ENCODE measurements at regions not wholly inside any gene's neighbourhood (a gene's known extent, or its start where the extent isn't known, plus 50 kb on each side); places are given as distances from the start of the nearest gene placed in this dataset.

GRCh38 chr14:27386391-27386790 is 788.6 kb upstream of the NOVA1 start:
- TF ChIP-seq CTCF (IDR thresholded peaks at IDR 0.05) = no peak
- no peak for TF ChIP-seq TCF7L2 (IDR thresholded peaks at IDR 0.05; ENCODE audit: low read depth, low read length)
- no peak for TF ChIP-seq POLR2AphosphoS5 (IDR thresholded peaks at IDR 0.05; ENCODE audit: low read depth, low read length)
- TF ChIP-seq REST (IDR thresholded peaks at IDR 0.05; ENCODE audit: insufficient read depth in 1 of 2, low read depth in 2 of 2, low read length in 1 of 2) = no peak
- no peak for TF ChIP-seq SIN3A (IDR thresholded peaks at IDR 0.05; ENCODE audit: borderline replicate concordance, insufficient read depth, low read depth, low read length)
